ENCODE measurements at regions not wholly inside any gene's neighbourhood (a gene's known extent, or its start where the extent isn't known, plus 50 kb on each side); places are given as distances from the start of the nearest gene placed in this dataset.

DNA sequence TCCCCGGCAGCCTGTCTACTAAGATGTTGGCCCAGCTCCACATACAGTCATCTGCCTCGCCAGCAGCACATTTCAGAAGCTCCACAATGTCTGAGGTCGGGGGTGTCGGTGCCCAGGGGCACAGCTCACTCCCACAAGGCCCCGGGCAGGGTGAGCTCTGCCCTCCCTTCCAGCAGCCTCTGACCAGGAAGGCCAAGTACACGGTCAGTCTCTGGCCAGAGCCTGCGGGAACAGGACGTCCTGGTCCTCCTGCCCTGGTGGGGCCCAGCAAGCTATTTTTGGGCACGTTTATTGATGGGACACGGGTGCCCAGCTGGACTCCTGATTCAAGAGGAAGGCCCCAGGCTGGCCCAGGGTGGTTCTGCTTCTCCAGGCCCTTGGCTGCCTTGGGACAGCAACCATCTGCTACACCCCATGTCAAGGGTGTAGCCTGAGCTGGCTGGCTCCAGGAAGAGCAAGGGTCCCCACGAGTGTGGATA, 114.9 kb upstream of the PTPN1 start:
- Histone ChIP-seq H2AFZ (ENCODE audit: low read depth, low read length) (peak overlapping the region; percentile 79; the same call in 1 of the 2 replicates), H3K4me3 (ENCODE audit: low read length) (no peak overlapping the region), H4K20me1 (ENCODE audit: insufficient read depth, low read length) (no peaks in the 10 kb centered on the region), H3K27ac (ENCODE audit: low read length) (no peak overlapping the region), H3K9ac (ENCODE audit: low read length) (no peak overlapping the region), H3K9me3 (ENCODE audit: insufficient read depth, low read length) (no peaks in the 10 kb centered on the region), H3K4me1 (ENCODE audit: low read length) (peaks cover 32% of the 10 kb centered on the region), H3K36me3 (replicated peaks; ENCODE audit: low read depth, low read length) (no peaks in the 10 kb centered on the region), H3K4me2 (ENCODE audit: low read length) (no peak overlapping the region), H3K27me3 (ENCODE audit: low read depth, low read length) (no peaks in the 10 kb centered on the region), H3K79me2 (ENCODE audit: low read length) (no peaks in the 10 kb centered on the region)
- TF ChIP-seq, protein P1, sequence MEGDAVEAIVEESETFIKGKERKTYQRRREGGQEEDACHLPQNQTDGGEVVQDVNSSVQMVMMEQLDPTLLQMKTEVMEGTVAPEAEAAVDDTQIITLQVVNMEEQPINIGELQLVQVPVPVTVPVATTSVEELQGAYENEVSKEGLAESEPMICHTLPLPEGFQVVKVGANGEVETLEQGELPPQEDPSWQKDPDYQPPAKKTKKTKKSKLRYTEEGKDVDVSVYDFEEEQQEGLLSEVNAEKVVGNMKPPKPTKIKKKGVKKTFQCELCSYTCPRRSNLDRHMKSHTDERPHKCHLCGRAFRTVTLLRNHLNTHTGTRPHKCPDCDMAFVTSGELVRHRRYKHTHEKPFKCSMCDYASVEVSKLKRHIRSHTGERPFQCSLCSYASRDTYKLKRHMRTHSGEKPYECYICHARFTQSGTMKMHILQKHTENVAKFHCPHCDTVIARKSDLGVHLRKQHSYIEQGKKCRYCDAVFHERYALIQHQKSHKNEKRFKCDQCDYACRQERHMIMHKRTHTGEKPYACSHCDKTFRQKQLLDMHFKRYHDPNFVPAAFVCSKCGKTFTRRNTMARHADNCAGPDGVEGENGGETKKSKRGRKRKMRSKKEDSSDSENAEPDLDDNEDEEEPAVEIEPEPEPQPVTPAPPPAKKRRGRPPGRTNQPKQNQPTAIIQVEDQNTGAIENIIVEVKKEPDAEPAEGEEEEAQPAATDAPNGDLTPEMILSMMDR (IDR thresholded peaks at IDR 0.05; ENCODE audit: low read depth, low read length): no peak
- no peak for TF ChIP-seq EZH2phosphoT487 (IDR thresholded peaks at IDR 0.05; ENCODE audit: low read depth)

- Histone ChIP-seq H3K79me2 (ENCODE audit: low read length) (no peaks in the 10 kb centered on the region), H3K27ac (ENCODE audit: low read length) (no peak overlapping the region), H3K27me3 (ENCODE audit: low read depth, low read length) (no peaks in the 10 kb centered on the region), H3K4me1 (ENCODE audit: low read length) (peaks cover 32% of the 10 kb centered on the region), H3K9me3 (ENCODE audit: insufficient read depth, low read length) (no peaks in the 10 kb centered on the region), H3K4me2 (ENCODE audit: low read length) (no peak overlapping the region), H4K20me1 (ENCODE audit: insufficient read depth, low read length) (no peaks in the 10 kb centered on the region), H3K36me3 (replicated peaks; ENCODE audit: low read depth, low read length) (no peaks in the 10 kb centered on the region), H2AFZ (ENCODE audit: low read depth, low read length) (no peak overlapping the region), H3K9ac (ENCODE audit: low read length) (no peak overlapping the region), H3K4me3 (ENCODE audit: low read length) (no peak overlapping the region)
- TF ChIP-seq, protein P1 (IDR thresholded peaks at IDR 0.05; ENCODE audit: low read depth, low read length): no peak
- no peak for TF ChIP-seq EZH2phosphoT487 (IDR thresholded peaks at IDR 0.05; ENCODE audit: low read depth)
Observed at GRCh38 chr20:50395914-50396488, 114.2 kb upstream of the PTPN1 start.

- Histone ChIP-seq H3K27ac (ENCODE audit: low read length) (no peak overlapping the region), H3K4me2 (ENCODE audit: low read length) (no peak overlapping the region), H3K4me3 (ENCODE audit: low read length) (no peak overlapping the region), H3K79me2 (ENCODE audit: low read length) (no peaks in the 10 kb centered on the region), H2AFZ (ENCODE audit: low read depth, low read length) (no peak overlapping the region), H4K20me1 (ENCODE audit: insufficient read depth, low read length) (no peaks in the 10 kb centered on the region), H3K9ac (ENCODE audit: low read length) (no peak overlapping the region), H3K9me3 (ENCODE audit: insufficient read depth, low read length) (no peaks in the 10 kb centered on the region), H3K36me3 (replicated peaks; ENCODE audit: low read depth, low read length) (no peaks in the 10 kb centered on the region), H3K4me1 (ENCODE audit: low read length) (peaks cover 29% of the 10 kb centered on the region), H3K27me3 (ENCODE audit: low read depth, low read length) (no peaks in the 10 kb centered on the region)
- TF ChIP-seq EZH2phosphoT487 (IDR thresholded peaks at IDR 0.05; ENCODE audit: low read depth): no peak
- TF ChIP-seq, protein P1 (IDR thresholded peaks at IDR 0.05; ENCODE audit: low read depth, low read length): no peak
Observed at GRCh38 chr20:50396623-50397022, 113.6 kb upstream of the PTPN1 start.

DNA sequence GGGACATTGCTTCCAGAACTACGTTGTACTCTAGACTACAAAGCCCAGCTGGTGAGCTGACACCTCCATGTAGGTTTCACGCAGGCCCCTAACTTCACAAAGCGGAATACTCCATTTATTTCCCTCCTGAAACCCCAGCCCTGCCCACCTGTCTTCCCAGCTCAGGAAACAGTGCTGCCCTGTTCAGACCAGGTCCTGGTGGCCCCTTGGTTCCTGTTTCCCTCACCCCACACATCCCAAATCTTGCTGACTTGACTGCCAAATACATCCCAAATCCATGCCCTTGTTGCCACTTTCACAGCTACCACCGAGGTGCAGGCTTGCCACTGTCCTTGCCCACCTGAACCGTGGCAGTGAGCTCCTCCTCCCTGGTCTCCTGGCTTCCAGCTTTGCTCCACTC, 113.1 kb upstream of the PTPN1 start:
- no peak overlapping the region for H3K4me3 ChIP-seq (ENCODE audit: low read length)
- peaks cover 25% of the 10 kb centered on the region for H3K4me1 ChIP-seq (ENCODE audit: low read length)
- H4K20me1 ChIP-seq (ENCODE audit: insufficient read depth, low read length): no peaks in the 10 kb centered on the region
- H3K36me3 ChIP-seq (replicated peaks; ENCODE audit: low read depth, low read length): no peaks in the 10 kb centered on the region
- H3K79me2 ChIP-seq (ENCODE audit: low read length): no peaks in the 10 kb centered on the region
- H3K4me2 ChIP-seq (ENCODE audit: low read length): no peak overlapping the region
- no peak for TF ChIP-seq EZH2phosphoT487 (IDR thresholded peaks at IDR 0.05; ENCODE audit: low read depth)
- TF ChIP-seq, protein P1 (IDR thresholded peaks at IDR 0.05; ENCODE audit: low read depth, low read length): no peak
- H3K9ac ChIP-seq (ENCODE audit: low read length): no peak overlapping the region
- H3K27ac ChIP-seq (ENCODE audit: low read length): no peak overlapping the region
- no peaks in the 10 kb centered on the region for H3K9me3 ChIP-seq (ENCODE audit: insufficient read depth, low read length)
- H2AFZ ChIP-seq (ENCODE audit: low read depth, low read length): no peak overlapping the region
- no peaks in the 10 kb centered on the region for H3K27me3 ChIP-seq (ENCODE audit: low read depth, low read length)
